NCI-H2029 (cell line): ENCODE measurements at regions not wholly inside any gene's neighbourhood (a gene's known extent, or its start where the extent isn't known, plus 50 kb on each side); places are given as distances from the start of the nearest gene placed in this dataset.
"Not testable (repeated sequence)": the region's sequence is repeated elsewhere in the genome, so short reads cannot be mapped to it uniquely, and the experiment has no call there.

Experiments used
- DNase-seq: peaks from one replicate; lab custom pipeline; 2025; lab: John Stamatoyannopoulos, UW

GRCh38 chr1:98575955-98576354 lies 85.6 kb upstream of the SNX7 start:
- no peak for DNase-seq

DNA sequence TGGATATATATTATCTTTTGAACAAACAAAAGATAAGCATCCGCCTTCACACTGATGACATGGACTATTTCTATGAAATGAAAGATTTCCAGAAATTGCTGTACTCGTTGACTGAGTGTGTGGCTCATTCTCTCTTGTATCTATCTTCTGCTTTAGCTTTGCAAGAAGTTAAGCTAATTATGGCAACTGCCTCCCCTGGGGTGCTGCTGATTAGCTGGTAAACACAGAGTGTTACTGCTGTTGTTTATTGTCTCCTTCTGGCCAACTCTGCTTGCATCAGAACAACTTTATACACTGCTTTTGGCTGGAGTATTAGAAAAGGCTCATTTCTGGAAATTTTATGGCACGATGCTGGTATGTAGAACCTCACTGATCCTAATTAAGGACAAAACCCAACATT lies 95.6 kb upstream of the SNX7 start:
- DNase-seq, result no peak

GRCh38 chr1:98559291-98559690 lies 102.2 kb upstream of the SNX7 start:
- no peak for DNase-seq

- no peak for DNase-seq
These were observed 103.6 kb upstream of the SNX7 start for GRCh38 chr1:98557895-98558294.

DNA sequence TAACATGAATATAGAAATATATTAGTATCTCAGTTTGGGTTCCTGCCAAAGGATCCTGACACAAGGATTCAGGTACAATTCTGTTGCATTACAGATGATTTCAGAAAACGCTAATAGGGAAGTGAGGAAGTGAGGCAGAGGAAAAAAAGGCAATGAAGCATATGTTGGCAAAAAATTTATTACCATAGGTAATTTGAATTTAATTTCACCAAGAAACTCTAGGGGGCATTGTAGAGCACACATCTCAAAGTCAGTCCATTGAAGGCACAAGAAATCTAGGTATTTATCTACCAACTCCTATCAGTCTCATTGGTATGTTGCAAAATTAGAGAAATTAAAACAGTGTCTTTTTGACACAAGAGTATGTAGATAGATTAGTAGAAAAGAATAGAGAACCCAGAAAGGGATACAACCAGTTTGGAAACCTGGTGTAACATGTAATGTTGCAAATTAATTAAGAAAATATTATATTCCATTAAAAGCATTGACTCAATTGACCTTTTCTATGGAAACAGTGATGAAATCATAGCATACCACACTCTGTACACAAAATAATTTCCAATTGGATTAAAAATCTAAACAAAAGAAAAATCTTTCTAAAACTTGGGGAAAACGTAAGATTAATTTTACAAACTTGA lies 104.9 kb upstream of the SNX7 start:
- DNase-seq, result peak; percentile 7

DNA sequence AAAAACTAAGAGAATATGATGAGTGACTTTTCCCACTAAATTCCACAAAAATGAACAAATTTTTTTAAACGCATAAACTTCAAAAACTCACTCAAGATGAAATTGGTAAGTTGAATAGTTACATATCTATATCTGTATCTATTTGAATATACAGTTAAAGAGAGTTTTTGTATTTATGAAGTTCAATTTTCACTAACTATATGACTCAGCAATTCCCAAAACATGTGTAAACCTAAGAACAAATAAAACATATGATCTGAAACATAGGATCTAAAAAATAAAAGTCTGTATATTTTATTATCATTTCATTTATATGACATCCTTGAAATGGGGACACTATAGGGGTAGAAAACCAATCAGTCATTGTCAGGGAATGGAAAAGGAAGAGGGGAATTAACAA lies 105.7 kb upstream of the SNX7 start:
- no peak for DNase-seq

- not testable (repeated sequence) for DNase-seq
These were observed 108.9 kb upstream of the SNX7 start for GRCh38 chr1:98552576-98553074.

- no peak for DNase-seq
These were observed 111.4 kb upstream of the SNX7 start for GRCh38 chr1:98550076-98550475.

GRCh38 chr1:98546319-98546718 lies 115.2 kb upstream of the SNX7 start:
- no peak for DNase-seq

DNA sequence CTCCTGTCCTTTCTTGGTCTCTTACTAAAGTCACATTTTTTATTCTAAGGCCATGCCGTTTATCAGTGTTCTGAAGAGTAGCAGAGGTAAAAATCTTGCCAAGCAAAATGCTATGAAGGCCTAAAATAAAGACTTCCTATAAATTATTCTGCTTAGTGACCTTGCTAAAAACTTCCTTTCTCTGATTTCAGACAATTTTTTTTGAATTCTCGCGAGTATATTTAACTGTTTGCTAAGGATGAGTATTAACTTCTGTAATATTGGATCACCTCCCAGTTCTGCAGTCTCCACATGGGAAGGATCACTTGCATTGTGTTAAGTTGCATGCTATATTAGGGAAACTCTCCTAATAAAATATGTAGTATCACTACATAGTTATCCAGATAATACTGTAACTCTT lies 123.4 kb upstream of the SNX7 start:
- DNase-seq, result no peak

DNA sequence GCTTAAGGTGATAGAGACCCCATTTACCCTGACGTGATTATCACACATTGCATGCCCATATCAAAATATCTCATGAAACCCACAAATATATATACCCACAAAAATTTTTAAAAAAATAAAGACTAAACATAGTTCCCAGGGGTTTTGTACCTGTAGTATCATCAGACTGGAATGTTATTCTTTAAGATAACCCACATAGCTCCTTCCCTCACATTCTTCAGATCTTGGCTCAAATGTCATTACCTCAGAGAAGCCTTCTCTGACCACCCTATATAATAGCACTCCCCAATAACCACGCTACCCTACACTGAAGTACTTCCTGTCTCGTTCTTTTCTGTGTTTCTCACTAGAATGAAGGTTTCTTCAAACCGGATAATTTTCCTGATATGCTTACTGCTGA lies 138.3 kb upstream of the SNX7 start:
- DNase-seq, result no peak

- no peak for DNase-seq
These were observed 145.2 kb upstream of the SNX7 start for GRCh38 chr1:98516306-98516705.

DNA sequence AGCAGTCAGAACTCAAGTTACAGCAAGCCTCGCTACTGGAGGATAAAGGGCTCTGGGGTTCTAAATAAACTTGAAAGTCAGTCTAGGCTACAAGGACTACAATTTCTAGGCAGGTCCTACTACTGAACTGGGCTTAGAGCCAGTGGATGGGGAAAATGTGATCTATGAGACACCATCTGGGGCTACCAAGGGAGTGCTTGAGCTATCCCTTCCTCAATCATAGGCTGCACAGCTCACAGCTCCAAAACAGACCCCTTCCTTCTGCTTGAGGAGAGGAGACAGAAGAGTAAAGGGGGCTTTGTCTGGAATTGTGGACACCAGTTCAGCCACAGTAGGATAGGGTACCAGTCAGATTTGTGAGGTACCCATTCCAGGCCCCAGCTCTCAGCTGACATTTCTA lies 145.8 kb upstream of the SNX7 start:
- no peak for DNase-seq

- DNase-seq, result not testable (repeated sequence)
These were observed 149.3 kb upstream of the SNX7 start for GRCh38 chr1:98512216-98512615.

DNA sequence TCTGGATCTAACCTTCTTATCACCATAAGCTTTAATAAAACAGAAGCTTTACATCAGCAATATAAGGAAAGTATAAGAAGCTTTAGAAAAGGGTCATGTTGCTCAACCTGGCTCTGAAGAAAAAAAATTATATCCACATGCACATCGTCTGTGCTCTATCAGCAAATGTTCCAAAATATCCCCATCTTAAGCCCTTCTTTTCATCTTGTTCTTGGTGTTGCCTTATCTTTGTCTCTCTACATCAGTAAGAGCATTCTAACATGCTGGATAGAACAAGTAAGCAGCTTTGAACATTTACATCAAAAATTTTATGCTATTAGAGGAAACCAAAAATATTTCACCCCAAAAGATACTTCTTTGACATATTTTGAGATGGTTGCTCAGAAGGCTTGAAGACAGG lies 157.8 kb upstream of the SNX7 start:
- no peak for DNase-seq

DNA sequence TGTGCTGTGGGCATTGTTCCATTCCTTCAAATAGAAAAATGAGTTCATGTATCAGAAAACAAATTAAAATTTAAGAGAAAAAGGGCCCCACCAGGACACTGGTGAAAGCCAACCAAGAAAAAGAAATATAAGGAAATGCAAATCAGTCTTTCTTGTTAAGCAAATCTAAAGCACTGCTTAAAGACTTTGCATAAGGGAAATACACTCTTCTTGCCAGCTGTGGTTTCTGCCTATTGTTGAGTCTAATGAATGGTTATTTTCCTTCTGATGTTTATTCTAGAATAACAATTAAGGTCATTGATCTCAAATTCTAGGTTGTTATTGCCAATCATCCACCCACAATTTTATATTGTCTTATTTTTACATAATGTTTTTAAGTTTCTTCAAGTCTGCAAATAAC lies 158.6 kb upstream of the SNX7 start:
- no peak for DNase-seq

DNA sequence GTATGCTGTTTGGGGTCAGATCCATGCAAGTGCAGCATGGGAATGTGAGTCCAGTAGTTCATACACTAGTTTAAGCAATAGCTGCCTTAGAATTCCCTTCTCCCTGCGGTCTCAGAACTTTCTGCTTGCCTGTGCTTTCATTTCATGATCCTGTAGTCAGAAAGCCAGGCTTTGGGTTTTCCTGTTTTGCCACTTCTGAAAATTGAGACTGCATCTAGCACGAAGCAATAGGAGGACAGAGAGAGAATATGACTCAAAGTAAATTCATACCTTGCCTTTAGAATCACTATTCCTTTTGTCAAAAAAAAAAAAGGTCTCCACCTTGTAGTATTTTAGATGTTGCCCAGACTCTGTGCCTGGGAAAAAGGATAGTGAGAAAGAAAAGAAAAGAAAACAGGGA lies 161.2 kb upstream of the SNX7 start:
- DNase-seq, result no peak

- no peak for DNase-seq
These were observed 162.9 kb upstream of the SNX7 start for GRCh38 chr1:98498651-98499050.

DNA sequence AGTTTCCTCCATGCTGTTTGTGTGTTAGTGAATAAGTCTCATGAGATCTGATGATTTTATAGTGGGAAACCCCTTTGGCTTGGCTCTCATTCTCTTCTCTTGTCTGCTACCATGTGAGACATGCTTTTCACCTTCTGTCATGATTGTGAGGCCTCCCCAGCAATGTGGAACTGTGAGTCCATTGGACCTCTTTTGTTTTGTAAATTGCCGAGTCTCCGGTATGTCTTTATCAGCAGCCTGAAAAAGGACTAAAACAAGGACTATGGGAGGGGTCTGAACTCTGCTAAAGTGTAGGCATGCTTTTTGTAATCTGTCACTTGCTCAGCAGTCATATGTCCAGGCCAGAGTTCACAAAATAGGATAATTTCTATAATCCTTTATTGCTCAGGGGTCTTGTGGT lies 164.0 kb upstream of the SNX7 start:
- no peak for DNase-seq

DNA sequence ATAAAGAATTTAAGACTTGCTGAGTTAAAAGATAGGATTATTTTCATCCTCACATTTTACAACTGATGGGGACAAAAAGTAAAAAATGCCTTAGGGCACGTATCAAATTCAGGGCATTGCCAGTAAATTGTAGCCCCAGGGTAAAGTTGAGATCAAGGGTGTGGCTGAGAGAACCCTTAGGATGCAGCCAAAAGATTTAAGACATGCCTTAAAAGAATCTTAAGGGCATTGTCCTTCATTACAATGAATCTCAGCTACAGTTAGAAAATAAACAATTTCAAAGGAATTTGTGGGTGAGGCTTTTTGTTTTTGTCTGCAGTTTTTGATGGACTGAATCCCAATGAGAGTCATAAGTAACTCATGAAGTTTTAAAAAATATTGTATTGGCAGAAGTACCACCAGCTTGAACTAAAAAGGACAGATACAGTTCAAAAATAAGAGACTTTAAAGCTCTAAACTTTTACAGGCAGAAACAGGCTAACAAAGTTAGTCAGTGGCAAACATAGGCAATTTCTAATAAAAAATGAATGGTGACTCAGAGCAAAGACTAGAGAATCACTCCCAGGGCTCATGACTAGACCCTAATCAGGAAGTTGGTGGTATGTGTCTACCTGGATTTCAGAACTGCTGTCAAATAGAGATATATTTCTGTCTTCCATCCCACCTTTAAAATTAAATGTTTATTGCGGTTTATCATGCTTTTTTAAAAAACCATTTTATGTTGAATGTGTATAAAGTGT lies 165.1 kb upstream of the SNX7 start:
- no peak for DNase-seq

DNA sequence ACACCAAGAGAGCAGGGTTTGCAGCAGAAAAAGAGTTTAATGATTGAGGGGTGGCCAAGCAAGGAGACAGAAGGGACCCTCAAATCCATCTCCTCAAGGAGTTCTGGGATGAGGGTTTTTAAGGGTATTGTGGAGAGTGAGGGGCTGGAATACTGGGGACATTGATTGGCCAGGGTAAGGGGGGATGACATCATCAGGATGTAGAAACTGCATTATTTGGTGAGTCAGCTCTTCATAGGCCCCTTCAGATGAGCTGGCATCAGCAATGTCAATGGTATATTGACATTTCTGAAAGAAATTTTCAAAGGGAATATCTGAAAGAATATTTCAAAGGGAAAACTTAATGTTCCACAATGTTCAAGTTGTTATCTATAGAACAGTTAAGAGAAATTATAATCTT lies 168.1 kb upstream of the SNX7 start:
- DNase-seq, result no peak

DNA sequence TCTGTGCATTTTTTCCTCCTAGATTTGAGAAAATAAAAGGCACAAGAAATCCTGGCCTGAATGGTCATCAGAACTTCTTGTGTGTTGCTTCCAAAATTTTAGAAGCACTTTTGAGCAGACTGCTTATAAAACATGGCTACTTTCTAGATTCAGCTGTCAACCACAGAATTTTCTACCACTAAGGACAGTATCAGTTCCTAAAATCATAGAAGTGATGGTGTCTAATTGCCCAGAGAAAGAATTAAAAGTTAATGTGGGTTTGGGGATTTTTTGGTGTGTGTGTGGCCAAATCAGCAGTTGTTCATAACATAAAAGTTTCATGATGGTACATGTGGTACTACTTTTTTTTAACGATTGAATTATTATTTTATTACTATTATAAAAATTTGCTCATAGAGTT lies 171.4 kb upstream of the SNX7 start:
- DNase-seq, result no peak

DNA sequence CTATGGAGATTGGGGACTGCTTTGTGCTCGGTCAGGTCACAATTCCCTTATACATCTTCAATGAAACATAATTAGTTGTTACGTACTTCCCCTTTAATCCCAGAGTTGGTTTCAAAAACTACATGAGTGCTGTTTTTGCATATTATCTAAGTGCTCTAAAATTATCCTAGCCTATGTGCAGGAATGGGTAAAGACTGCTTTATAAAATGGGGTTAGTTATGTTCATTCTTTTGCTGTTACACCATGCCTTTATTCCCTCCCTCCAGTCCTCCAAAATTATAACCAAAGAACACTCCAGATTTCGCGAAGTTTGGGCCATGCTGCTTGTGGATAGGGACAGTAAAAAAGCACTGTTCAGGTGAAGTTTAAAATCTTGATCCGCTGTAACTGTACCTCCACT lies 173.9 kb upstream of the SNX7 start:
- DNase-seq, result no peak

DNA sequence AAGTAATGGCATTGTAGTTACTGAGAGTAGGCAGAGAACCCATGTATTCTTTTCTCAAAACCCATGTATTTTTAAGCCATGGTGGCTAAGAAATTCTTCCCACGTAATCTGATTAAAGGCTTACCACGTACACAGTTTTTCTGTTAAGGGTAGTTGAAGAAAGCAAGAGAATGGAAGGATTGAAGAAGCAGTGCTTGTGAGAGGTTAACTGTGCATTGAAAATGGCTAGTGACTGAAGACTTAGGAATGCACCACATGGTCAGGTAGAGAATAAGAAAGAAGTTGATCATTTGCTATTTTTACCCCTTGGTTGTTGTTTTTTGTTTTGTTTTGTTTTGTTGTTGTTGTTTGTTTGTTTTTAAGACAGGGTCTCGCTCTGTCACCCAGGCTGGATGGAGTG lies 178.9 kb upstream of the SNX7 start:
- no peak for DNase-seq
